SK-N-SH (cell line): ENCODE measurements at regions not wholly inside any gene's neighbourhood (a gene's known extent, or its start where the extent isn't known, plus 50 kb on each side); places are given as distances from the start of the nearest gene placed in this dataset.

Source experiments
- CTCF ChIA-PET: fragments of 300-600, 350-600 bp; formaldehyde crosslinking; extraction: SDS; loops from one replicate; lab custom pipeline; 2021; lab: Yijun Ruan, JAX
- POLR2A ChIA-PET: fragments of 350-600 bp; sonication (Branson Sonifier 250); formaldehyde crosslinking; extraction: SDS; loops from one replicate; lab custom pipeline; 2020; ENCODE audit warnings: antibody characterized with exemption, inconsistent platforms; lab: Yijun Ruan, JAX
- DNase-seq: peaks from one replicate; pipeline ENCODE4 v3.0.0; 2012
- H2AFZ ChIP-seq: fragments of 200-600 bp; sonication (generic); 2 replicates; pipeline ENCODE4 v1.8.1; 2016; ENCODE audit warnings: antibody characterized with exemption, mild to moderate bottlenecking, low read depth
- H3F3A ChIP-seq: fragments of 200-600 bp; sonication (generic); replicated peaks from 2 replicates; pipeline ENCODE3; 2016; ENCODE audit warnings: antibody characterized with exemption, mild to moderate bottlenecking; ENCODE audit not compliant: insufficient read depth
- H3K27ac ChIP-seq, 2 experiments: fragments of 200-500 bp in 1 of 2; fragments of 200-600 bp in 1 of 2; sonication (Bioruptor generic) in 1 of 2; sonication (generic), shearing (Covaris generic) in 1 of 2; 2 replicates each; pipeline versions ENCODE4 v1.5.1 to v1.6.1; 2014 to 2016; ENCODE audit warnings: low read depth in 2 of 2, inconsistent platforms in 1 of 2, low read length in 1 of 2, mild to moderate bottlenecking in 1 of 2, mixed read lengths in 1 of 2
- H3K27me3 ChIP-seq: fragments of 200-600 bp; sonication (generic), shearing (Covaris generic); 2 replicates; pipeline ENCODE4 v1.6.1; 2016; ENCODE audit warnings: mixed run types; ENCODE audit not compliant: insufficient read depth
- H3K36me3 ChIP-seq, 2 experiments: fragments of 200-500 bp in 1 of 2; fragments of 200-600 bp in 1 of 2; sonication (Bioruptor generic) in 1 of 2; sonication (generic) in 1 of 2; replicated peaks in 1 of 2; 2 replicates each; pipeline versions ENCODE3 to v1.5.1; 2014 to 2016; ENCODE audit warnings: low read length in 1 of 2, mild to moderate bottlenecking in 1 of 2; ENCODE audit not compliant: insufficient read depth in 2 of 2, control insufficient read depth in 1 of 2
- H3K4me1 ChIP-seq, 2 experiments: fragments of 200-500 bp in 1 of 2; fragments of 200-600 bp in 1 of 2; sonication (Bioruptor generic) in 1 of 2; sonication (generic), shearing (Covaris generic) in 1 of 2; 2 replicates each; pipeline versions ENCODE4 v1.5.1 to v1.6.1; 2014 to 2016; ENCODE audit warnings: low read depth in 1 of 2, low read length in 1 of 2, mixed run types in 1 of 2; ENCODE audit not compliant: insufficient read depth in 2 of 2, control insufficient read depth in 1 of 2
- H3K4me2 ChIP-seq: fragments of 200-600 bp; sonication (generic), shearing (Covaris generic); 2 replicates; pipeline ENCODE4 v1.6.1; 2017; ENCODE audit warnings: mixed run types
- H3K4me3 ChIP-seq, 2 experiments: fragments of 200-500 bp in 1 of 2; fragments of 200-600 bp in 1 of 2; sonication (Bioruptor generic) in 1 of 2; sonication (generic), shearing (Covaris generic) in 1 of 2; 2 replicates each; pipeline versions ENCODE4 v1.5.1 to v1.8.1; 2014 to 2016; ENCODE audit warnings: low read depth in 2 of 2, inconsistent platforms in 1 of 2, low read length in 1 of 2, mild to moderate bottlenecking in 1 of 2, mixed read lengths in 1 of 2, moderate library complexity in 1 of 2
- H3K79me2 ChIP-seq: fragments of 200-600 bp; sonication (generic); 2 replicates; pipeline ENCODE4 v1.8.1; 2017; ENCODE audit warnings: mild to moderate bottlenecking; ENCODE audit not compliant: insufficient read depth
- H3K9ac ChIP-seq: fragments of 200-600 bp; sonication (generic); 2 replicates; pipeline ENCODE4 v1.6.1; 2017; ENCODE audit warnings: mixed run types
- H3K9me2 ChIP-seq: fragments of 200-600 bp; sonication (generic); 2 replicates; pipeline ENCODE4 v1.6.1; 2017; ENCODE audit warnings: mixed run types
- H3K9me3 ChIP-seq: fragments of 200-600 bp; sonication (generic); 2 replicates; pipeline ENCODE4 v1.6.1; 2017; ENCODE audit warnings: mixed run types, mild to moderate bottlenecking, moderate library complexity
- H4K20me1 ChIP-seq: fragments of 200-600 bp; sonication (generic); 2 replicates; pipeline ENCODE4 v1.6.1; 2017; ENCODE audit warnings: mild to moderate bottlenecking, mixed run types; ENCODE audit not compliant: insufficient read depth
- CHD2 ChIP-seq: fragments of 150-350 bp; IDR thresholded peaks from 2 replicates; pipeline ENCODE4 v1.6.1; 2018; ENCODE audit warnings: low read length; ENCODE audit not compliant: partially characterized antibody
- EZH2phosphoT487 ChIP-seq: fragments of 200-600 bp; sonication (generic); IDR thresholded peaks from 2 replicates; pipeline ENCODE4 v1.6.1; 2017; ENCODE audit warnings: low read depth, mixed run types, mild to moderate bottlenecking, antibody characterized with exemption, moderate library complexity, borderline replicate concordance
- FOXM1 ChIP-seq: IDR thresholded peaks from 2 replicates; pipeline ENCODE4 v1.4.0; 2012; ENCODE audit warnings: low read depth, mild to moderate bottlenecking
- GABPA ChIP-seq: IDR thresholded peaks from 2 replicates; pipeline ENCODE4 v1.4.0; 2012; ENCODE audit warnings: low read depth, mild to moderate bottlenecking
- MEF2A ChIP-seq: IDR thresholded peaks from 2 replicates; pipeline ENCODE4 v1.4.0; 2012; ENCODE audit warnings: low read depth, borderline replicate concordance
- MXI1 ChIP-seq: IDR thresholded peaks from 2 replicates; pipeline ENCODE4 v1.6.1; 2012; ENCODE audit warnings: mild to moderate bottlenecking, low read depth, low read length, improper control_type of control experiment
- NRF1 ChIP-seq: IDR thresholded peaks from 2 replicates; pipeline ENCODE4 v1.6.1; 2012; ENCODE audit warnings: low read depth, mild to moderate bottlenecking, low read length
- POLR2AphosphoS5 ChIP-seq: IDR thresholded peaks from 2 replicates; pipeline ENCODE4 v1.6.1; 2012; ENCODE audit warnings: low read depth, low read length
- RAD21 ChIP-seq: IDR thresholded peaks from 2 replicates; pipeline ENCODE4 v1.6.1; 2012; ENCODE audit warnings: mild to moderate bottlenecking, low read length
- RCOR1 ChIP-seq: fragments of 150-350 bp; IDR thresholded peaks from 2 replicates; pipeline ENCODE4 v1.6.1; 2017; ENCODE audit warnings: antibody characterized with exemption, low read length
- SIN3A ChIP-seq: IDR thresholded peaks from 2 replicates; pipeline ENCODE4 v1.6.1; 2012; ENCODE audit warnings: low read depth, mild to moderate bottlenecking, low read length, moderate library complexity, borderline replicate concordance
- SMC3 ChIP-seq: IDR thresholded peaks from 2 replicates; pipeline ENCODE4 v1.6.1; 2012; ENCODE audit warnings: low read depth, low read length, improper control_type of control experiment
- TAF1 ChIP-seq: IDR thresholded peaks from 2 replicates; pipeline ENCODE4 v1.6.1; 2012; ENCODE audit warnings: low read depth, mild to moderate bottlenecking, low read length, moderate library complexity, borderline replicate concordance
- TCF12 ChIP-seq: IDR thresholded peaks from 2 replicates; pipeline ENCODE4 v1.4.0; 2012
- WGBS: methylation state at CpG from one replicate; pipeline ENCODE4 v1.1.6; 2017; ENCODE audit warnings: low lambda C conversion rate; 5-methylcytosine and 5-hydroxymethylcytosine counted together
- TF ChIP-seq, protein P1 (sequence below): fragments of 150-350 bp; IDR thresholded peaks from 2 replicates; pipeline ENCODE4 v1.6.1; 2016; ENCODE audit warnings: mild to moderate bottlenecking, low read depth, low read length
- TF ChIP-seq, protein P2 (sequence below): IDR thresholded peaks from 2 replicates; pipeline ENCODE4 v1.4.0; 2012; ENCODE audit warnings: low read depth, borderline replicate concordance
- TF ChIP-seq, protein P3 (sequence below): fragments of 200-600 bp; sonication (generic); IDR thresholded peaks from 2 replicates; pipeline ENCODE4 v1.6.1; 2017; ENCODE audit warnings: antibody characterized with exemption, mild to moderate bottlenecking, moderate library complexity
- TF ChIP-seq, protein P4 (sequence below): IDR thresholded peaks from 2 replicates; pipeline ENCODE4; 2012

DNA sequence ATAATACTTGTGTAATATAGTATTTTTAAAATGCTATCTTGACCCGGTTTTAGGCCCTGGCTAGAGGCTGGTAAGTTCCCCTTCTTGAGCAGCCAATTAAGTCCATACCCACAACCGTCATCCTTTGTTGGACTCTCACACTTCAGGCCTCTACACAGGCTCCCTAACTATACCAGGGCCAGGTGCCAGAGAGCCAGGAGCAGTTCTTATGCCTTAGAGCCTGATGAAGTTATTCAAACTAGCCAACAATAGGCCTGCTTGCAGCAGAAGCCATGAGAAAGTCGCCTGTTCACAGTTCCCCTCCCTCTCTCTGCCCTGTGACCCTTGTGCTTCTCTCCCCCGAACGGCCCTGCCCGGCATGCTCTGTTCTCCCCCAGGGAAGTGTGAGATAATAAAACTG, 454.2 kb upstream of the KLHL29 start:
- no peak for TF ChIP-seq EZH2phosphoT487
- no peak for TF ChIP-seq RCOR1
- TF ChIP-seq SMC3, result no peak
- no peak for TF ChIP-seq CHD2
- TF ChIP-seq TAF1, result no peak
- TF ChIP-seq, protein P1, sequence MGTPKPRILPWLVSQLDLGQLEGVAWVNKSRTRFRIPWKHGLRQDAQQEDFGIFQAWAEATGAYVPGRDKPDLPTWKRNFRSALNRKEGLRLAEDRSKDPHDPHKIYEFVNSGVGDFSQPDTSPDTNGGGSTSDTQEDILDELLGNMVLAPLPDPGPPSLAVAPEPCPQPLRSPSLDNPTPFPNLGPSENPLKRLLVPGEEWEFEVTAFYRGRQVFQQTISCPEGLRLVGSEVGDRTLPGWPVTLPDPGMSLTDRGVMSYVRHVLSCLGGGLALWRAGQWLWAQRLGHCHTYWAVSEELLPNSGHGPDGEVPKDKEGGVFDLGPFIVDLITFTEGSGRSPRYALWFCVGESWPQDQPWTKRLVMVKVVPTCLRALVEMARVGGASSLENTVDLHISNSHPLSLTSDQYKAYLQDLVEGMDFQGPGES, result no peak
- TF ChIP-seq FOXM1, result no peak
- TF ChIP-seq NRF1, result no peak
- TF ChIP-seq, protein P2, sequence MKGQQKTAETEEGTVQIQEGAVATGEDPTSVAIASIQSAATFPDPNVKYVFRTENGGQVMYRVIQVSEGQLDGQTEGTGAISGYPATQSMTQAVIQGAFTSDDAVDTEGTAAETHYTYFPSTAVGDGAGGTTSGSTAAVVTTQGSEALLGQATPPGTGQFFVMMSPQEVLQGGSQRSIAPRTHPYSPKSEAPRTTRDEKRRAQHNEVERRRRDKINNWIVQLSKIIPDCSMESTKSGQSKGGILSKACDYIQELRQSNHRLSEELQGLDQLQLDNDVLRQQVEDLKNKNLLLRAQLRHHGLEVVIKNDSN, result no peak
- no peak for TF ChIP-seq POLR2AphosphoS5
- no peak for TF ChIP-seq GABPA
- TF ChIP-seq MXI1, result no peak
- TF ChIP-seq TCF12, result no peak
- TF ChIP-seq, protein P3, sequence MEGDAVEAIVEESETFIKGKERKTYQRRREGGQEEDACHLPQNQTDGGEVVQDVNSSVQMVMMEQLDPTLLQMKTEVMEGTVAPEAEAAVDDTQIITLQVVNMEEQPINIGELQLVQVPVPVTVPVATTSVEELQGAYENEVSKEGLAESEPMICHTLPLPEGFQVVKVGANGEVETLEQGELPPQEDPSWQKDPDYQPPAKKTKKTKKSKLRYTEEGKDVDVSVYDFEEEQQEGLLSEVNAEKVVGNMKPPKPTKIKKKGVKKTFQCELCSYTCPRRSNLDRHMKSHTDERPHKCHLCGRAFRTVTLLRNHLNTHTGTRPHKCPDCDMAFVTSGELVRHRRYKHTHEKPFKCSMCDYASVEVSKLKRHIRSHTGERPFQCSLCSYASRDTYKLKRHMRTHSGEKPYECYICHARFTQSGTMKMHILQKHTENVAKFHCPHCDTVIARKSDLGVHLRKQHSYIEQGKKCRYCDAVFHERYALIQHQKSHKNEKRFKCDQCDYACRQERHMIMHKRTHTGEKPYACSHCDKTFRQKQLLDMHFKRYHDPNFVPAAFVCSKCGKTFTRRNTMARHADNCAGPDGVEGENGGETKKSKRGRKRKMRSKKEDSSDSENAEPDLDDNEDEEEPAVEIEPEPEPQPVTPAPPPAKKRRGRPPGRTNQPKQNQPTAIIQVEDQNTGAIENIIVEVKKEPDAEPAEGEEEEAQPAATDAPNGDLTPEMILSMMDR, result no peak
- no peak for TF ChIP-seq SIN3A
- TF ChIP-seq, protein P4, sequence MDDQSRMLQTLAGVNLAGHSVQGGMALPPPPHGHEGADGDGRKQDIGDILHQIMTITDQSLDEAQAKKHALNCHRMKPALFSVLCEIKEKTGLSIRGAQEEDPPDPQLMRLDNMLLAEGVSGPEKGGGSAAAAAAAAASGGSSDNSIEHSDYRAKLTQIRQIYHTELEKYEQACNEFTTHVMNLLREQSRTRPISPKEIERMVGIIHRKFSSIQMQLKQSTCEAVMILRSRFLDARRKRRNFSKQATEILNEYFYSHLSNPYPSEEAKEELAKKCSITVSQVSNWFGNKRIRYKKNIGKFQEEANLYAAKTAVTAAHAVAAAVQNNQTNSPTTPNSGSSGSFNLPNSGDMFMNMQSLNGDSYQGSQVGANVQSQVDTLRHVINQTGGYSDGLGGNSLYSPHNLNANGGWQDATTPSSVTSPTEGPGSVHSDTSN, result no peak
- TF ChIP-seq MEF2A, result no peak
- TF ChIP-seq RAD21, result no peak
- H3K36me3 ChIP-seq, result no peaks in the 10 kb centered on the region
- no peaks in the 10 kb centered on the region for H3K9me2 ChIP-seq
- no peaks in the 10 kb centered on the region for H4K20me1 ChIP-seq
- no peak overlapping the region for H3K4me2 ChIP-seq
- POLR2A ChIA-PET, result no interaction called here
- H2AFZ ChIP-seq, result no peak overlapping the region
- H3K4me1 ChIP-seq, result peaks cover 0 to 2% of the 10 kb centered on the region in 2 experiments; a peak in 1 of 4 replicates
- no peak overlapping the region for H3K9ac ChIP-seq
- H3K79me2 ChIP-seq, result no peaks in the 10 kb centered on the region
- no peaks in the 10 kb centered on the region for H3K27me3 ChIP-seq
- 33% methylated on average over 6 of the region's 6 CpGs for WGBS
- CTCF ChIA-PET, result no interaction called here
- H3F3A ChIP-seq, result no peaks in the 10 kb centered on the region
- H3K27ac ChIP-seq, result no peak overlapping the region
- H3K9me3 ChIP-seq, result 0 out of 2 replicates have a peak, but pooled peaks cover 6% of the 10 kb centered on the region
- no peak for DNase-seq
- H3K4me3 ChIP-seq, result no peak overlapping the region
